Progenitor cell of endocrine pancreas (in vitro differentiated cells): ENCODE measurements at regions not wholly inside any gene's neighbourhood (a gene's known extent, or its start where the extent isn't known, plus 50 kb on each side); places are given as distances from the start of the nearest gene placed in this dataset.

Experiments used
- DNase-seq: peaks from one replicate; pipeline ENCODE4 v3.0.0; 2021; ENCODE audit warnings: low spot score; ENCODE audit not compliant: unreplicated experiment
- H3K27ac Mint-ChIP-seq: 2 replicates; pipeline ENCODE4 v1.8.0; 2021; ENCODE audit warnings: mild to moderate bottlenecking, moderate library complexity, mixed read lengths
- H3K27me3 Mint-ChIP-seq: 2 replicates; pipeline ENCODE4 v1.8.0; 2021; ENCODE audit warnings: mixed read lengths
- H3K36me3 Mint-ChIP-seq: 2 replicates; pipeline ENCODE4 v1.8.0; 2022; ENCODE audit warnings: mixed read lengths; ENCODE audit not compliant: insufficient read depth
- H3K4me1 Mint-ChIP-seq: 2 replicates; pipeline ENCODE4 v1.8.0; 2021; ENCODE audit warnings: low read depth, mixed read lengths
- H3K4me3 Mint-ChIP-seq: 2 replicates; pipeline ENCODE4 v1.8.0; 2021; ENCODE audit warnings: low read depth, mild to moderate bottlenecking, moderate library complexity, mixed read lengths
- H3K9me3 Mint-ChIP-seq: 2 replicates; pipeline ENCODE4 v1.8.0; 2021; ENCODE audit warnings: low read depth, mixed read lengths
- CTCF ChIP-seq: fragments of 200-600 bp; sonication (generic); IDR thresholded peaks from one replicate; pipeline ENCODE4 v1.5.0; 2021; ENCODE audit warnings: antibody characterized with exemption, mild to moderate bottlenecking; ENCODE audit not compliant: unreplicated experiment

- TF ChIP-seq CTCF: no peak
- no peak overlapping the region for H3K27ac Mint-ChIP-seq
- H3K9me3 Mint-ChIP-seq: peaks cover 15% of the 10 kb centered on the region
- H3K36me3 Mint-ChIP-seq: peaks cover 4% of the 10 kb centered on the region
- H3K27me3 Mint-ChIP-seq: no peaks in the 10 kb centered on the region
- H3K4me3 Mint-ChIP-seq: no peak overlapping the region
- no peak for DNase-seq
- peaks cover 27% of the 10 kb centered on the region for H3K4me1 Mint-ChIP-seq
These were observed 242.6 kb upstream of the AGTR1 start for GRCh38 chr3:148455098-148455497.

GRCh38 chr3:148457886-148458285 lies 239.8 kb upstream of the AGTR1 start:
- peaks cover 16% of the 10 kb centered on the region for H3K4me1 Mint-ChIP-seq
- H3K27me3 Mint-ChIP-seq: no peaks in the 10 kb centered on the region
- no peak for TF ChIP-seq CTCF

DNA sequence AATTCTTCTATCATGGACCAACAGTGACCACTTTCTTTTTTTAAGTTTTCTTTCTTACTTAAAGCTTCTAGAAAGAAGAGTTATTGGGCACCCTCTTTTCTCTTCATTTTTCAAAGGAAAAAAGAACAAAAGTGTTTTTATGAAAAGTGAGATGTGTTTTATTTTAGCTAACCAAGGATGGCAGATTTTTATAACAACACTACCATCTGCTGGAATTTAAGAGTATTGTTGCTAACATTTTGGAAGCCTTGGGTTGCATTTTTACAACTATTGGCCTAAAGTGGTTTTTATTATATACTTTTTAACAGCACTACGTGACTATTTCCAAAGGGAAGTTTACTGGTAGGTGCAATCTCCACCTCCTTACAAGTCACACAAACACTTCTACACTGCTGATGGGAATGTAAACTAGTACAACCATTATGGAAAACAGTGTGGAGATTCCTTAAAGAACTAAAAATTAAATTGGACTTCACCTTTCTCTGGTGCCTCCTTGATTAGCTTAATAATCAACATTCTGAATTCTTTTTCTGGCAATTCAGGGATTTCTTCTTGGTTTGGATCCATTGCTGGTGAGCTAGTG lies 237.7 kb upstream of the AGTR1 start:
- no peaks in the 10 kb centered on the region for H3K27me3 Mint-ChIP-seq
- H3K27ac Mint-ChIP-seq: no peak overlapping the region
- peak; percentile 17 for TF ChIP-seq CTCF
- DNase-seq: no peak
- H3K4me3 Mint-ChIP-seq: no peak overlapping the region
- H3K9me3 Mint-ChIP-seq: peaks cover 32% of the 10 kb centered on the region
- H3K36me3 Mint-ChIP-seq: peaks cover 14% of the 10 kb centered on the region
- peaks cover 9% of the 10 kb centered on the region for H3K4me1 Mint-ChIP-seq

More at GRCh38 chr3:148457886-148458285, 239.8 kb upstream of the AGTR1 start:
- Mint-ChIP-seq H3K4me3 (no peak overlapping the region), H3K36me3 (peaks cover 14% of the 10 kb centered on the region), H3K9me3 (peaks cover 33% of the 10 kb centered on the region), H3K27ac (no peak overlapping the region)
- no peak for DNase-seq

- H3K36me3 Mint-ChIP-seq: peaks cover 14% of the 10 kb centered on the region
- no peak overlapping the region for H3K4me3 Mint-ChIP-seq
- DNase-seq: no peak
- H3K4me1 Mint-ChIP-seq: peaks cover 10% of the 10 kb centered on the region
- no peaks in the 10 kb centered on the region for H3K27me3 Mint-ChIP-seq
- no peak for TF ChIP-seq CTCF
- no peak overlapping the region for H3K27ac Mint-ChIP-seq
- H3K9me3 Mint-ChIP-seq: peaks cover 30% of the 10 kb centered on the region
These were observed 237.0 kb upstream of the AGTR1 start for GRCh38 chr3:148460686-148461085.

DNA sequence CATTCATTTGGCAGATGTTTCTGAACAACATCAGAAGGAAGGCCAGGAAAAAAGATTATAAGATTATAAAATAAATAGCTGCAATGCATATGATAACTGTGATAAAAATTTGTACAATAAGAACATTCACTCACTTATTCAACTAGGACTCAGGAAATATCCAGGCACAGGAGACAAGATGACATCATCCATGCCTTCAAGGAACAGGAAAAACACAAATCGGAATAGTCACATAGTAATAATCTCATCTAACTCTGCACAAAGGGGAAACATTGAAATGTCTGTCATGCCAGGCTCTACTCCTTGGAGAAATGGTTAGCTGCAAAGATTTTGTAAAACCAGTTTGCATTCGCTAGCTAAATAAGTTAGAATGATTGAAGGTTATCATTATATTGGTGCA lies 233.5 kb upstream of the AGTR1 start:
- peaks cover 19% of the 10 kb centered on the region for H3K4me1 Mint-ChIP-seq
- TF ChIP-seq CTCF: no peak
- H3K36me3 Mint-ChIP-seq: peaks cover 11% of the 10 kb centered on the region
- no peak overlapping the region for H3K4me3 Mint-ChIP-seq
- no peak for DNase-seq
- H3K27me3 Mint-ChIP-seq: no peaks in the 10 kb centered on the region
- peaks cover 18% of the 10 kb centered on the region for H3K9me3 Mint-ChIP-seq
- no peak overlapping the region for H3K27ac Mint-ChIP-seq
